ENCODE measurements at regions not wholly inside any gene's neighbourhood (a gene's known extent, or its start where the extent isn't known, plus 50 kb on each side); places are given as distances from the start of the nearest gene placed in this dataset.
"Not testable (repeated sequence)": the region's sequence is repeated elsewhere in the genome, so short reads cannot be mapped to it uniquely, and the experiment has no call there.

DNA sequence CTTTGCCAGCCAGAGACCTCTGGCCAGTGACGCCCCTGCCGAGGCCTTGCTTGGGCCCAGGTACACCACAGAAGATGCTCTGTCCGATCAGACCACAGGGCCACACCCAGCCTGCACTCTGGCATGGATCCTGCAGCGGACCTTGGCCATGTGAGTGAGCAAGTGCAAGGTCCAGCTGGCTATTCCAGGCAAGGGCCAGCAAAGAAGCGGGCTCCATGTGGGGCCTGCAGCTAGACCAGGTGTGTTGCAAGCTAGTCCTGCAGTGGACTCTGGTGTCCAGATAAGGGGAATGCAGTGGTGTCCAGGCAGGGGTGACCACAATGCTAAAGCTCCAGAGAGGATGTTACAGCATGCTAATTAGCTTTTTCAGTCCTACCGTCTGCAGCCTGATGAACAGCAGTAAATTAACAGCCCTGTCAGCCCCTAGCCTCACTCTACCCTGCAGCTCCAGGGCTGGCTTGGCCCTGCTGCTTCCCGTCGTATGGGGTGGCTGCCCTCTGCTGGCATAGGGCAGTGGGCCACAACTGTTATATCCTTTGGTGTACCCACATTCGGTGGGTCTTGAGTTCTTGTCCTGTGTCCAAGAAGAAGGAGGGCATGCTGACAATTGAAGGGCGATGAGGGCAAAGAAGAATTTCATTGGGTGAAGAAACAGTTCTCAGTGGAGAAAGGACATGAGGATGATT, 284.5 kb upstream of the POU5F2 start:
- DNase-seq = no peak

DNA sequence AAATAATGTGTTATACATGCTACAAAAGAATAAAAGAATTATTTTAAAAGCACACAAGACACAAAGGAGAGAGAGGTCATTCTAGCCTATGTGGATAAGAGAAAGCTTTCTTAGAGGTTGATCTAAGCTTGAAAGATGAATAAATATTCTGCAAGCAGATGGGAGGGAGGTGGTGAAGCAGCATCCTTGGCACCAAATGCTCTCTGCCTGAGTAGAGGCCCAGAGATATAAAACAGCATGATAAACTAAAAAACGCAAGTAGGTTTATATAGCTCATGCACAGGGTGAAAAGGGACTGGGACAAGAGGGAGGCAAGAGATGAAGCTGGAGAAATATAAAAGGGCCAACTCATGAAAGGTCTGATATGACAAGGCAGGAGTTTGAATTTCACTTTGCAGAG, 283.2 kb upstream of the POU5F2 start:
- DNase-seq = no peak

DNA sequence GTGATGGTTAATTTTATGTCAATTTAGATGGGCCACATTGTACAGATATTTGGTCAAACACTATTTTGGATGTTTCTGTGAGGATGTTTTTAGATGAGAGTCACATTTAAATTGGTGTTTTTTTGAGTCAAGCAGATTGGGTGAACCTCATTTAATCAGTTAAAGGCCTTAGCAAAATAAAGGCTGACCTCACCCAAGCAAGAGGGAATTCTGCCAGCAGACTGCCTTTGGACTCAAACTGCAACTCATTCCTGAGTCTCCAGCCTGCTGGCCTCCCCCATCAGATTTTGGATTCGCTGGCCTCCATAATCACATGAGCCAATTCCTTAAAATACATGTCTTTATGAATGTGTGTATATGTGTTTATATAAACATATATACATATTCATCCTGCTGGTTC, 282.7 kb upstream of the POU5F2 start:
- no peak for DNase-seq

DNA sequence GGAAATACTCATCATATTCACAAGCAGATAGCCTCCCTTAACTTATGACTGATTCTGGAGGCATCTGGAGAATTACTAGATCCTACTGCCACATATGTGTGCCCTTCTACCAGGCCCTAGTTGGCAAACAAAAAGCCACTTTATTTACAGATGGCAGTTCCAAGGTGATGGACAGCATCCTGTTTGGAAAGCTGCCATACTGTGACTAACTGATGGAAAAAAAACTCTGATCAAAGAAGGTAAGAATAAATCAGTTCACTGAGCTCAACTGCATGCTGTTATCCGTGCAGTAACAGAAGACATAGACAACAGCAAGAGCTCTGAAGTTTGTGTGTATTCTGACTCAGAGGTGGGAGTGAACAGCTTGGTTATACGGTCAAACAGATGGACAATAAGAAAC, 279.8 kb upstream of the POU5F2 start:
- no peak for DNase-seq

DNA sequence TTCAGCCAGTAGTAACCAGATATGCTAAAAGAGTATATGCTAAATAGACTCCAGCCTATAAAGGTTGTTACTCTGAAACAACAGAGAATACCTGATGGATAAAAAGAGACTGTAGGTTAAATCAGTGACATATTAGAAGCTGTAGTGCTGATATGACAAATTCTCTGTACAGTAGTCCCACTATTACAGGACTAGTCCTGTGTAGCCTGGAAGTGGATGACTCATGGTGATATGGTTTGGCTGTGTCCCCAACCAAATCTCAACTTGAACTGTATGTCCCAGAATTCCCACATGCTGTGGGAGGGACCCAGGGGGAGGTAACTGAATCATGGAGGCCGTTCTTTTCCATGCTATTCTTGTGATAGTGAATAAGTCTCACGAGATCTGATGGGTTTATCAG, 276.2 kb upstream of the POU5F2 start:
- DNase-seq = no peak

DNA sequence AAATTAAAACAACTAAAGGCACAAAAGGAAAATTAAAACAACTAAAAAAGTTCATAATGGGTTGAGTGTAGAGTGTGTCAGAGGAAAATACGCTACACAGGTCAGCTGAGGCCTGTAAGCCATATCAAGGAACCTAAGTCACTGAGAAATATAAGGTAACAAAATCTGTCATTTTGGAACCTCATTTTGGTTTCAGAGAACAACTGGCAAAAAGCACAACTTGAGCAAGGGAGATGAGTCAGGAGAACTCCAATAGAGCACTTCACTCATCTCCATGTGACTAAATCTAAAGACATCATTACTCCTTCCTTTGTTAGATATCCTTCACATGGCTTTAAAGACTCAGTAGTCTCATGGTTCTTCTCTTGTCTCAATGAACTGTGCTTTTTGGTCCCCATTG, 269.4 kb upstream of the POU5F2 start:
- no peak for DNase-seq

DNA sequence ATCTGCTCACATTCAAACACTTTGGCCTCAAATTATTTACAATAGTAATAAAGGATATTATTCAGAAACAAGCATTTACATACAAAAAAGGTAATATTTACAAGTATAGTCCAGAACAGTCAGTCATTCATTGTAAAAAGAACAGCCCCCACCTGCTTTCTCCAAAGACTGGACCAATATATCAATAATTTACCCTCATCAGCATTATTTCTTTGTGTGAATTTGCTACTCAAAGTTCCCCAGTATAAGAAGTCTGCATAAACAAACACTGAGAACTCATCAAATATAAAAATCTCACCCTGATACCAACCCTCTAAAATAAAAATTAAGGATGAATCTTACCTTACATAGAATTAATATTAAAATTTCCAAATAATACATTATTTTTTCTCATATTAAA, 267.8 kb upstream of the POU5F2 start:
- DNase-seq = no peak

DNA sequence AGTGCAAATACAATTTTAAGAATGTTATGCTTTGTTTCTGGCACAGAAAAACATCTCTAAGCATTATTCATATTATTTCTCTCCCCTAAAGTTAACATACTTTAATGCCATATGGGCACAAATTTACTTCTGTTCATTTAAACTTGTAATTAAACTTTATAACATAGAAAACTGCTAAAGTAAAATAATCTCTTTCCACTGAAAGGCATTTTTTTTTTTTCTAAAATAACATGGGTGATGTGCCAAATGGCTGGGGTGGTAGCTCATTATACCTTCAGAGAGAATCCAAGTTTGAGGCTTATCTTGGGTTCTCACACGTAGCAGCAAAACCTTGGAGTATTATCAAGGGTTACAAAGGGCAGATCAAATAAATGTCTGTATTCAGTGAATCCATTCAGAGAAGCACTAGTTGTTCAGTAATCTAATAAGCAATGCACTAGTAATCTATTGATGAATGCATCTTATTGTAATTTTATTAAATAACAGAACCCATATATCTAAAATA, 257.6 kb upstream of the POU5F2 start:
- no peak for DNase-seq

DNA sequence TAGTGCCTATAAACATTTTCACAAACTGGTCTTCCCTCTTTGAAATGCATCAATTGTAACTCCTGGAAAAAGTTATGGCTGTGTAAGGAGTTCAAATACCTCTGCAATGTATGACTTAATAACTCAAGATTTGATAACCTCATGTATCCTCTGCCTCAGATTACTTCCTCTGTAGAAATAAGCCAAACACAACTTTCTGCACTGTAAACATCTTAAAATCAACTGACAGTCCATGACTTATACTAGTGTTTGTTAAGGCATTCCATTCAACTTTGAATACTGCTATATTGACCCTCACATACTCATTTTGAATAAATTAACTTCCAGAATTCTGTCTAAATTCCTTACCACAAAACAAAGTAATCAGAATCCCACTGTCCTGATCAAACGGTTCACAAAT, 256.2 kb upstream of the POU5F2 start:
- no peak for DNase-seq

DNA sequence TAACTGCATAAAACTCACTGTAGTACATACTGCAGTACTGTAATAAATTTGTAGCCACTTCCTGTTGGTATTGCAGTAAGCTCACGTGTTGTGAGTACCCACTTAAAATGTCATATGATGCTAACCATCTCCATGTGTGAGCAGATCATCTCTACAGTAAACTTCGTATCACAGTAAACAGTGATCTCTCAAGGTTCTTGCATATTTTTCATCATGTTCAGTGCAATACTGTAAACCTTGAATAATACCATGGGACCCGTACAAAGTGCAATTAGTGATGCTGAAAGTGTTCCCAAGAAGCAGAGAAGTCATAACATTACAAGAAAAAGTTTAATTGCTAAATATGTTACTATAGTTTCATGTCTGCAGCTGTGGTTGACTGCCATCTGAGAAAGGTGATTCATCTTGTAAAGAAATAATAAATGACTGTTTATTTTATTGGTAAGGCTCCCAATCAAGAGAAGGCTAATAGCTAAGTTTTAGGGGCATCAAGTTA, 253.8 kb upstream of the POU5F2 start:
- no peak for DNase-seq

DNA sequence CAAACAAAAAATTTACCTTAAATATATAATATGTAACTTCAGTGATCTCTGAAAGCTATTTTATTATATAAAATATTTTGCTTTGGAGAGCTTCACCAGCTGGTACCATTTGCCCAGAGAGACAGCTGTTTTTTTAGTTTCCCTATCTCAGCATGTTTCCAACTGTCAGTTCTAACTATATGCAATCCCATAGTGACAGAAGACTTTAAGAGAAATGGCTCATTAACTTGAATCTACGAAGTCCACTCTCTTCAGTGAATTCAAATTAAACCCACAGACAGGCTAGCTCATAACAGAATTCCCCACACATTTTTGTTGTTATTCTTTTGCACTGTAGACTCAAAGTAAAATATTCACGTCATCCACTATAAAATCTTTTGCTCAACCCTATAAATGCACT, 251.8 kb upstream of the POU5F2 start:
- no peak for DNase-seq

DNA sequence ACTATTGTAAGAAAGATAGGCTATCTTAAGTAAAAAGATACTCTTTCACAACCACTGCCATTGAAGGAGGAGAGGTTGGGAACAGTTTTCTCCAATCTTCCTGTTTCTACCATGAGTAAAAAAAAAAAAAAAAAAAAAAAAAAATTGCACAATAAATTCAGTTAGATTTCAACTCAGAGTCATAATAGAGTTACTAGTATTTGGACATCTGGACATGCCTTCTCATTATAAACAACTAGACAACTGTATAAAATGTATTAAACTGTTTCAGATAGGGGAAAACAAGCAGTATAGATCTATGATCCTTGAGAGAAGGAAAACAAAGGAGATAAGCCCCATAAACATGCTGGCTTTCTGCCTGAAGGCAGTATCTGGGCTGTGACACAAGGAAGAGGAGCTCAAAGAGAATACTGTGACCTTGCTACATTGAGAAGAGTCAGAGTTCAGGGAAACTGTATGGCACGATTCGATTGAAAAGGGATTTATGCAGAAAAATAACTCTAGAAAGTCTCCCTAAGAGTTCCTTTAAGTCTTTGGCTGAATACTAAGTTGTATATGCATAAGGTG, 249.2 kb upstream of the POU5F2 start:
- DNase-seq = no peak

DNA sequence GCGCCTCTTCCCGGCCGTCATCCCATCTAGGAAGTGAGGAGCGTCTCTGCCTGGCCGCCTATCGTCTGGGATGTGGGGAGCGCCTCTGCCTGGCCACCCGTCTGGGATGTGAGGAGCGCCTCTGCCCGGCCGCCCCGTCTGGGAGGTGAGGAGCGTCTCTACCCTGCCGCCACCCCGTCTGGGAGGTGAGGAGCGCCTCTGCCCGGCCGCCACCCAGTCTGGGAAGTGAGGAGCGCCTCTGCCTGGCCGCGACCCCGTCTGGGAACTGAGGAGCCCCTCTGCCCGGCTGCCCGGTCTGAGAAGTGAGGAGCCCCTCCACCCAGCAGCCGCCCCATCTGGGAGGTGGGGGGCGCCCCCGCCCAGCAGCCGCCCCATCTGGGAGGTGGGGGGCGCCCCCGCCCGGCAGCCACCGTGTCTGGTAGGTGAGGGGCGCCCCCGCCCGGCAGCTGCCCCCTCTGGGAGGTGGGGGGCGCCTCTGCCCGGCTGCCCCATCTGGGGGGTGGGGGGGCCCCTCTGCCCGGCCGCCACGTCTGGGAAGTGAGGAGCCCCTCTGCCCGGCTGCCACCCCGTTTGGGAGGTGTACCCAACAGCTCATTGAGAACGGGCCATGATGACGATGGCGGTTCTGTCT, 244.7 kb upstream of the POU5F2 start:
- not testable (repeated sequence) for DNase-seq

DNA sequence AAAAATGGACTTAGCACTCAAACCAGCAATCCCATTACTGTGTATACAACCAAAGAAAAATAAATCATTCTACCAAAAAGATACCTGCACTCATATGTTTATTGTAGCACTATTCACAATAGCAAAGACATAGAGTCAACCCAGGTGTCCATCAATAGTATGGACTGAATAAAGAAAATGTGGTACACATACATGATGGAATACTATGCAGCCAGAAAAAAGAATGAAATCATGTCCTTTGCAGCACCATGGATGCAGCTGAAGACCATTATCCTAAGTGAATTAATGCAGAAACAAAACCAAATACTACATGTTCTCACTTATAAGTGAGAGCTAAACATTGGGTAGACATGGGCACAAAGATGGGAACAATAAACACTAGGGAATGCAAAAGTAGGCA, 236.8 kb upstream of the POU5F2 start:
- no peak for DNase-seq

DNA sequence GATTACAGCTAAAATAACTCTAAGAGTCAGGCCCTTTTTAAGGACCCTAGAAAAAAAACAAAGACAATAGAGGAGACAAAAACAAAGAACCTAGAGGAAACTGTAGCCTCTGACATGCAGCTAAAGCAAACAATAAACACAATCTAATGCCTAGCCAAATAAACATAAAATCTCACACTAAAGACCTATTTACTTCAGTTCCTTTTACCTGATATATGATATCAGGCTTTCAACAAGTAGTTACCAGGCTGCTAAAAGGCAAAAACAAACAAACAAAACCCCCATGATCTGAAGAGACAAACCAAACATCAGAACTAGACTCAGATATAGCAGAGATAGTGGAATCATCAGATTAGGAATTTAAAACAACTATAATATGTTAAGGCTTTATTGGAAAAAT, 226.5 kb upstream of the POU5F2 start:
- DNase-seq = no peak

DNA sequence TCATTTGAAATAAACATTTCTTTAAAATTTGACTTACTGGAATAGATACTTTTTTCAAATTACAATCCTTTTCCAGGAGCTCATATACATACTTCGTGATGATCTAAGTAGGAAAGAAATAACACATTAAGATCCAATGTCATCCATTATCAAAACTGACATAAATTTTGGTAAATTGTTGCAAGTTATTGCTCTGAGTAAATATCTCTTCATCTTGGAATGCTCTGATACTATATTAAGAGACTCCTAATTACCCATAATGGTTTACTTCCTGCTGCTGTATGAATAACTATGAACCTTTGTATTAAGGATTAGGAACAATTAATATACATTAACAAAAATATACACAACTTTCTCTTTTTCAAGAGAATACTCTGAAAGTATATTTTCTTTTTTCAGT, 223.0 kb upstream of the POU5F2 start:
- DNase-seq = no peak

DNA sequence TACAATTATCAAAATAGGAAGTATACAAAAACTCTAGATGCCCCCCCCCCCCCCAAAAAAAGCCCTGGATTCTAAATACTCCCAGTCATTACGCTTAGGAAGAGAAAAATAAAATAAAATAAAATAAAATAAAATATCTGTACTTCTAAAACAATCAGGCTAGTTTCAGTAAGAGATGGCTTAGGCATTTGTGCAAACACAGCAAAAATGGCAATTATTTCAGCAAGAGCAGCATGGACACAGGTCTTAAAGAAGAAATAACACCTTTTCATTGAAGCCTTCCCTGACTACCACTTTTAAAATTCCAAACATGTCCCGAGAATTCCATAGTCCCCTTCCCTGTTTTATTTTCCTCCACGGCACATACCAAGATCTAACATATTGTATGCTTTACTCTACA, 218.6 kb upstream of the POU5F2 start:
- no peak for DNase-seq

DNA sequence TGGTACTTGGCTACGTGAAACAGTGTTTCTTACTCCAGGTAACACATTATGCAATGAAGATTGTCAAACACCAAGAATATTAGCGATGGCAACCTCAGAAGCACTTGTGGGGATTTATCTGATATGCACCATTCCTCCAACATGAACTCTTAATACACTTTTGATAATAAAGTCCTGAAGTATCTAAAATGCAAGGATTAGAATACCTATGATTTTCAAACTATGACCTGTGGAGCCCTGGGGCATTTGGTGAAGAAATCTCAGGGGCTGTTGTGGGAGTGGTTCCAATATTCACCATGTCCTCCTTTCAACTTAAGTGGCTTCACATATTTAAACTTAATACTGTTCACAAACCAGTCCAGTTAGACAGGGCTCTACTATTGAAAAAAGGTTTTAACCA, 214.6 kb upstream of the POU5F2 start:
- no peak for DNase-seq

DNA sequence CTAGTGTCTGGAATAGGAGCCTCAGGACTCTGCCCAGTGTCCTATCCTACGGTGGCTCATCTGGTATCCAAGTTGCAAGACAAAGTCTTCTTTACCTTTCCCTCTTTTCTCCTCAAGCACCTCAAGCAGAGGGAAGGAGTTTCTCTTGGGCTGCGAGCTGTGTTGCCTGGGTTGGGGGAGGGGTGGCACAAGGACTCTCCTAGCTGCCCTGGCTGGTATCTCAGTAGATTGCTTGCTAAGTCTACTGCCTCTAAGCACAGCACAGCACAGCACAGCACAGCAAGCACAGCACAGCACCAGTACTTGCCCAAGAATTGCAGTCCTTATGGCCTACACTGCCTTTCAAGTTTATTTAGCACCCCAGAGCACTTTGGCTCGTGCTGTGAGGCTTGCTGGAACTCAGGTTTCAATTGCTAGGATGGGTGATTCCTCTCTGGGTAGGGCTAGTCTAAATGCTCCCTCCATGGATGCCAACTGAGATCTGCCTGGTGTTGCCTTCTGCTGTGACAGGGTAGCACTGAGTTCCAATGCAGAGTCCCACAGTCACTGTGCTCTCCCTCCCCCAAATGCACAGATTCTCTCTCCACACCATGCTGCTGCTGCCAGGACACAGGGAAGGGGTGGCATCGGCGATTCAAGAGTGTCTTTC, 213.1 kb upstream of the POU5F2 start:
- no peak for DNase-seq

DNA sequence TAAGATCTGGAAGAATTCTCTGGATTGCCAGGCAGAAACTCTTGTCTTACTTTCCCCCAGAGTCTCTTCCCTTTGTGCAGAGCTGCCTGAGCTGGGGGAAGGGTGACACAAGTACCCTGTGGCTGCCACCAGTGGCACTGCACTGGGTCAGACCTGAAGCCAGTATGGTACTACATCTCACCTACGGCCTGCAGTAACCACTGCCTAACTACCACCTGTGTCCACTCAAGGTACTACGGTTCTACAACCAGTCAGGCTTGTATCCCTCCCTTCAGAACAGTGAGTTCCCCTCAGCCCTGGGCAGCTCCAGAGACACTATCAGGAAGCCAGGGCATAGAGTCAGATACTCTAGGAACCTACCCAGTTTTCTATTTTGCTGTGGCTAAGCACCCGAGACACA, 212.0 kb upstream of the POU5F2 start:
- DNase-seq = no peak

DNA sequence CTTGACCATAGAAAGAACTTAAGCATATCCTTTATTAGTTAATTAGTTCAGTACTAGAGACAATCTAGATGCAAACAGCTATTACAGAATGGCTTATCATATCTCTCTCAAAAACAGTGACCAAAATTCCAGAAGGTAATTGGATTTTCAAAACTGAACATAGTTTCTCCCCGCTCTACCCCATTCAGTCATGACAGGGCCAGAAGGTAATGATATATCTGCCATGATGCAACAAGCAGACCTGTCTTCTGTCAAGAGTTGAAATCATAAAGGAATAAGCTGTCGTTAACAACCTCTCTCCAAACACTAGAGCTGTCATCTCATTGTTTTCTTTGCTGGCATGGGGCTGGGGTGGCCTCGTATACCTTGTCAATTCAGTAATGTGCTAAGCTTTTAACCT, 200.5 kb upstream of the POU5F2 start:
- no peak for DNase-seq

DNA sequence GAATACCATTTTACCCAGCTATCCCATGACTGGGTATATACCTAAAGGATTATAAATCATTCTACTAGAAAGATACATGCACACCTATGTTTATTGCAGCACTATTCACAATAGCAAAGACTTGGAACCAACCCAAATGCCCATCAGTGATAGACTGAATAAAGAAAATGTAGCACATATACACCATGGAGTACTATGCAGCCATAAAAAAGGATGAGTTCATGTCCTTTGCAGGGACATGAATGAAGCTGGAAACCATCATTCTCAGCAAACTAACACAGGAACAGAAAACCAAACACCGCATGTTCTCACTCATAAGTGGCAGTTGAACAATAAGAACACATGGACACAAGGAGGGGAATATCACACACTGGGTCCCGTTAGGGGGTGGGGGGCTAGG, 191.9 kb upstream of the POU5F2 start:
- DNase-seq = not testable (repeated sequence)

DNA sequence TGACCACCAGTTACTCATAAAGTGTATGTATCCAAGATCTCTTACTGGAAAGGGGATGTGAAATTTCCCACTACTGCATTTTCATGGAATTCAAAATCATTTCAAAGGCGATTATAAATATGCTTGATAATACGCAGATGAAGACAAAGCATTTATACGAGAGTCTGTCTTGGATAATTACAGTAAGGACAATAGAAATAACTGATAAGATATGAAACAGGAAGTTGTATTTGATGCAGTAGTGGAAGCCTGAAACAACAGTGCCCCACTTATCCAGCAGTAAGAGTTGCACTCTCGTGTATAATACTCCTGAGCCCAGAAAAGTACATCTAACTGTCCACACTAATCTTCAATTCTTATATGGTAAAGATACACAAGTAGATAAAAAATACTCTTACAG, 188.7 kb upstream of the POU5F2 start:
- DNase-seq = no peak

DNA sequence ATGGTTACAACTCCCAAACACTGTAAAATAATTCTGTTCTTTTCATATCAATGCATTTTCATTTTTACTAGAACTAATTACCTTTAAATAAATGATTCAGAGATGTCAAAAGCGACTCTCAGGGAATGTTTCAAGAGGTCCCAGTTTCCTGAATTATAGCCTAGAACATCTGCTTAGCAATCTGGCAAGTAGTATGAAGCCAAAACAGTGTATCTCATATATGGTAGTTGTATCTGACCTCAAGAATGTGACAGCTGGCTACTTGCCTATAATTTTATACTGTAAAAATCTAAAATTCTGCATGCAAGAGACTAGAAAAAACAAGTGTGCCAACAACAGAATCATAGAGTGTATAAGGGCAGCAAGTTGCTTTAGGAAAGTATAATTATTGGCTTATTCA, 187.7 kb upstream of the POU5F2 start:
- no peak for DNase-seq

Data from stimulated activated naive CD4-positive, alpha-beta T cell (primary cell).